ENCODE measurements at regions not wholly inside any gene's neighbourhood (a gene's known extent, or its start where the extent isn't known, plus 50 kb on each side); places are given as distances from the start of the nearest gene placed in this dataset.

DNA sequence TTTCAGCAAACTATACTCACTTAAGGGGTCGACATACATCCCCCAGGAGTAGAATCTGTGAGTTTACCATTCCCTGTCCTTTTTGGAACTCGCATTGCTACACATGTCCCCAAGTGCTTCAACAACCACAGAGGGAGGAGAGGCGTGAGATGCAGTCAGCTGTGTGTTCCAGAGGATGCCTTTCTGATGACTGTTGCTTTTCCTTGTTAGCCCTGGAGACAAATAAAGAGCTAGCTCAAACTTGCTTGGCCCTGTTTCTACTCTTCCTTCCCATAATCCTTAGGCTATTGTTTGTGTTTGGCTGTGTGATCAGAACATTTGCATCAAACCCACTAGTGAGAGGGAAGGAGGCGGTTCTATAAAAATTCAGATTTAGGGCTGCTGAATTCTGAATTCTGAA, 264.0 kb downstream of the ENGASE start:
- Histone ChIP-seq H3F3A (ENCODE audit: low read depth) (no peaks in the 10 kb centered on the region), H3K27me3 (ENCODE audit: insufficient read depth, low read length, poor library complexity, severe bottlenecking) (no peaks in the 10 kb centered on the region), H4K20me1 (ENCODE audit: insufficient read depth, low read length, poor library complexity, severe bottlenecking) (no peaks in the 10 kb centered on the region), H3K4me1 (ENCODE audit: insufficient read depth, low read length, poor library complexity, severe bottlenecking) (no peaks in the 10 kb centered on the region), H3K9me2 (replicated peaks; ENCODE audit: low read depth, low read length) (no peaks in the 10 kb centered on the region), H3K4me3 (ENCODE audit: low read length, poor library complexity, severe bottlenecking) (no peak overlapping the region), H3K4me2 (ENCODE audit: low read depth, low read length, poor library complexity, severe bottlenecking) (no peak overlapping the region), H2AFZ (ENCODE audit: low read length) (no peak overlapping the region), H3K36me3 (ENCODE audit: insufficient read depth, low read length) (no peaks in the 10 kb centered on the region), H3K9ac (ENCODE audit: low read depth, low read length, poor library complexity, severe bottlenecking) (no peak overlapping the region), H3K79me2 (ENCODE audit: insufficient read depth, low read length) (no peaks in the 10 kb centered on the region), H3K9me3 (ENCODE audit: insufficient read depth, low read depth, low read length) (no peaks in the 10 kb centered on the region)
- TF ChIP-seq, protein P1, sequence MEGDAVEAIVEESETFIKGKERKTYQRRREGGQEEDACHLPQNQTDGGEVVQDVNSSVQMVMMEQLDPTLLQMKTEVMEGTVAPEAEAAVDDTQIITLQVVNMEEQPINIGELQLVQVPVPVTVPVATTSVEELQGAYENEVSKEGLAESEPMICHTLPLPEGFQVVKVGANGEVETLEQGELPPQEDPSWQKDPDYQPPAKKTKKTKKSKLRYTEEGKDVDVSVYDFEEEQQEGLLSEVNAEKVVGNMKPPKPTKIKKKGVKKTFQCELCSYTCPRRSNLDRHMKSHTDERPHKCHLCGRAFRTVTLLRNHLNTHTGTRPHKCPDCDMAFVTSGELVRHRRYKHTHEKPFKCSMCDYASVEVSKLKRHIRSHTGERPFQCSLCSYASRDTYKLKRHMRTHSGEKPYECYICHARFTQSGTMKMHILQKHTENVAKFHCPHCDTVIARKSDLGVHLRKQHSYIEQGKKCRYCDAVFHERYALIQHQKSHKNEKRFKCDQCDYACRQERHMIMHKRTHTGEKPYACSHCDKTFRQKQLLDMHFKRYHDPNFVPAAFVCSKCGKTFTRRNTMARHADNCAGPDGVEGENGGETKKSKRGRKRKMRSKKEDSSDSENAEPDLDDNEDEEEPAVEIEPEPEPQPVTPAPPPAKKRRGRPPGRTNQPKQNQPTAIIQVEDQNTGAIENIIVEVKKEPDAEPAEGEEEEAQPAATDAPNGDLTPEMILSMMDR (conservative IDR thresholded peaks at IDR 0.05; ENCODE audit: low read length) = no peak
- no peak for TF ChIP-seq EZH2phosphoT487 (IDR thresholded peaks at IDR 0.05; ENCODE audit: borderline replicate concordance)

DNA sequence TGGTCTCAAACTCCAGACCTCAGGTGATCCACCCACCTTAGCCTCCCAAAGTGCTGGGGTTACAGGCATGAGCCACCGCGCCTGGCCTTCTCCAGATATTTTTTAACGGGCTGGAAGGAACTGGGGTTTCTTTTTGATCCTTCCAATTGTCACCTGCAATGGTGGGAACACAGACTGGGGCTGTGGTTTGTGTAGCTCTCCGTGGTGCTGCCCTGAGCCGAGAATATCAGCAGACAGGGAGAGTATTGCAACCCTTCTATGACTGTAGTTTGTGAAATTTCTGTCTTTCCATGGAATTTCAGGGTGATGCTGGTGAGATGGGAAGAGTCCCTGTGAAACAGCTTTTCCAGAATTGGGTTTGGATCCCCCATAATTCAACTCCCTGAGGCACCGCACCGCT, 263.5 kb downstream of the ENGASE start:
- no peak for TF ChIP-seq EZH2phosphoT487 (IDR thresholded peaks at IDR 0.05; ENCODE audit: borderline replicate concordance)
- TF ChIP-seq, protein P1 (conservative IDR thresholded peaks at IDR 0.05; ENCODE audit: low read length) = no peak
- no peaks in the 10 kb centered on the region for H3F3A ChIP-seq (ENCODE audit: low read depth)
- H3K9ac ChIP-seq (ENCODE audit: low read depth, low read length, poor library complexity, severe bottlenecking) = no peak overlapping the region
- H3K9me3 ChIP-seq (ENCODE audit: insufficient read depth, low read depth, low read length) = no peaks in the 10 kb centered on the region
- H4K20me1 ChIP-seq (ENCODE audit: insufficient read depth, low read length, poor library complexity, severe bottlenecking) = no peaks in the 10 kb centered on the region
- H3K27me3 ChIP-seq (ENCODE audit: insufficient read depth, low read length, poor library complexity, severe bottlenecking) = no peaks in the 10 kb centered on the region
- H3K36me3 ChIP-seq (ENCODE audit: insufficient read depth, low read length) = no peaks in the 10 kb centered on the region
- no peak overlapping the region for H3K4me2 ChIP-seq (ENCODE audit: low read depth, low read length, poor library complexity, severe bottlenecking)
- H2AFZ ChIP-seq (ENCODE audit: low read length) = no peak overlapping the region
- H3K9me2 ChIP-seq (replicated peaks; ENCODE audit: low read depth, low read length) = no peaks in the 10 kb centered on the region
- no peaks in the 10 kb centered on the region for H3K79me2 ChIP-seq (ENCODE audit: insufficient read depth, low read length)
- H3K4me1 ChIP-seq (ENCODE audit: insufficient read depth, low read length, poor library complexity, severe bottlenecking) = no peaks in the 10 kb centered on the region
- no peak overlapping the region for H3K4me3 ChIP-seq (ENCODE audit: low read length, poor library complexity, severe bottlenecking)

DNA sequence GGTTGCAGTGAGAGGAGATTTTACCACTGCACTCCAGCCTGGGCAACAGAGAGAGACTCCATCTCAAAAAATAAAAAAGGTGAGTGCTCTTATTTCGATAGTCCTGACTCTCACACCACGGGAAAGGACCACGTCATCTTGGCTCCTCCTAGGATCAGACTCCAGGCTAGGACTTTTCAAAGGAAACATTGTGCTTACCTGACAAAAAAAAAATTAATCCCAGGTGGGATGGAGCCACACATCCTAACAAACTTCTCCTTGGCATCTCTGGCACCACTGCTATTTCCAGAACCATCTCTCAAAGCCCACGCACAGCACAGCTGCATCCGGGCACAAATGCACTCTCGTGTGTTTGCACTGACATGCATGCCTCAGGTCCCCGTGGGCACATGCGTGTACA, 262.4 kb downstream of the ENGASE start:
- Histone ChIP-seq H3K4me2 (ENCODE audit: low read depth, low read length, poor library complexity, severe bottlenecking) (no peak overlapping the region), H3K9me2 (replicated peaks; ENCODE audit: low read depth, low read length) (no peaks in the 10 kb centered on the region), H4K20me1 (ENCODE audit: insufficient read depth, low read length, poor library complexity, severe bottlenecking) (no peaks in the 10 kb centered on the region), H3K36me3 (ENCODE audit: insufficient read depth, low read length) (no peaks in the 10 kb centered on the region), H2AFZ (ENCODE audit: low read length) (no peak overlapping the region), H3K9me3 (ENCODE audit: insufficient read depth, low read depth, low read length) (no peaks in the 10 kb centered on the region), H3K4me3 (ENCODE audit: low read length, poor library complexity, severe bottlenecking) (no peak overlapping the region), H3K79me2 (ENCODE audit: insufficient read depth, low read length) (no peaks in the 10 kb centered on the region), H3K27me3 (ENCODE audit: insufficient read depth, low read length, poor library complexity, severe bottlenecking) (no peaks in the 10 kb centered on the region), H3F3A (ENCODE audit: low read depth) (no peaks in the 10 kb centered on the region), H3K9ac (ENCODE audit: low read depth, low read length, poor library complexity, severe bottlenecking) (no peak overlapping the region), H3K4me1 (ENCODE audit: insufficient read depth, low read length, poor library complexity, severe bottlenecking) (no peaks in the 10 kb centered on the region)
- no peak for TF ChIP-seq EZH2phosphoT487 (IDR thresholded peaks at IDR 0.05; ENCODE audit: borderline replicate concordance)
- TF ChIP-seq, protein P1 (conservative IDR thresholded peaks at IDR 0.05; ENCODE audit: low read length) = no peak
